Astrocyte of the cerebellum (primary cell): ENCODE measurements at regions not wholly inside any gene's neighbourhood (a gene's known extent, or its start where the extent isn't known, plus 50 kb on each side); places are given as distances from the start of the nearest gene placed in this dataset.

Experiments
- DNase-seq: peaks from one replicate; pipeline ENCODE4 v3.0.0-alpha.2; 2011; ENCODE audit warnings: low read depth
- H3K4me3 ChIP-seq: 2 replicates; pipeline ENCODE4 v1.5.1; 2011; ENCODE audit warnings: mild to moderate bottlenecking, low read depth, low read length, moderate library complexity
- in situ Hi-C: cut with HindIII; loops from 2 replicates; pipeline ENCODE4 v1.10.0; 2017; ENCODE audit warnings: low sequenced_read_pairs
- TF ChIP-seq, protein P1 (sequence below): IDR thresholded peaks from 2 replicates; pipeline ENCODE4 v1.5.1; 2012; ENCODE audit warnings: low read length, low read depth, moderate library complexity, mild to moderate bottlenecking; ENCODE audit errors: missing control alignments

DNA sequence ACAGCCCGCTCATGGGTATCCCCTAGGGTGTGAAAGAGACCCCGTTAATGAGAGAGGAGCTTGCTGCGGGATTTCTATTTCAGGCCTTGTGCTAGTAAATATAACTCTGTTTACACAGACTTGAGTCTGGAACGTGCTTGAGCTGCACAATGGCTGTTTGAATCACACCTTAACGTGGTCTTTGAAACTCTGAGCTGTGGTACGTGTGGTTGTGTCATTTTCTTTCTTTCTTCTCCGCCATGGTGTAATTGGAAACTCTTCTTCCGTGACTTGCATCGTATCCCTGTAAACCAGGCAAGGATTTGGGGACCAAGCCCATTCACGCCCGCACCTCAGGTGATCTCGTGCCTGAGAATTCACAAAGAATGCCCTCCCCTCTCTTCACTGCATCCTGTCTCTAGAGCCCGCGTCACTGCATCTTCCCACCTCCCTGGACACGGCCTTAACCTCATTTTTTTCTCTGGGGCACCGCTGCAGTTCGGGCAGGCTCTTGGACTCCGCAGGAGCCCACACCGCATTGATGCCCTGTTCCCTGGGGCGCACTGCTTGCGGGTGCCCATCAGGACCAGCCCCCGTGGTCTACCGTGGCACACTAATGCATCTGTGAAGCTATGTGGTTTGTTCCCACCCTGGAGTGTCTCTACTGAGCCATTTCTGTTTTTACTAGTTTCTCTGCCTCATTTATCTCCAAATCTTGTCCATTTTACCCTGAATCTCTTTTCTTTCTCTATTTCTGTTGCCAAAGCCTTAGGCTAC is 78.4 kb upstream of the PARP11 start:
- in situ Hi-C loops, result no loop called here
- TF ChIP-seq, protein P1, sequence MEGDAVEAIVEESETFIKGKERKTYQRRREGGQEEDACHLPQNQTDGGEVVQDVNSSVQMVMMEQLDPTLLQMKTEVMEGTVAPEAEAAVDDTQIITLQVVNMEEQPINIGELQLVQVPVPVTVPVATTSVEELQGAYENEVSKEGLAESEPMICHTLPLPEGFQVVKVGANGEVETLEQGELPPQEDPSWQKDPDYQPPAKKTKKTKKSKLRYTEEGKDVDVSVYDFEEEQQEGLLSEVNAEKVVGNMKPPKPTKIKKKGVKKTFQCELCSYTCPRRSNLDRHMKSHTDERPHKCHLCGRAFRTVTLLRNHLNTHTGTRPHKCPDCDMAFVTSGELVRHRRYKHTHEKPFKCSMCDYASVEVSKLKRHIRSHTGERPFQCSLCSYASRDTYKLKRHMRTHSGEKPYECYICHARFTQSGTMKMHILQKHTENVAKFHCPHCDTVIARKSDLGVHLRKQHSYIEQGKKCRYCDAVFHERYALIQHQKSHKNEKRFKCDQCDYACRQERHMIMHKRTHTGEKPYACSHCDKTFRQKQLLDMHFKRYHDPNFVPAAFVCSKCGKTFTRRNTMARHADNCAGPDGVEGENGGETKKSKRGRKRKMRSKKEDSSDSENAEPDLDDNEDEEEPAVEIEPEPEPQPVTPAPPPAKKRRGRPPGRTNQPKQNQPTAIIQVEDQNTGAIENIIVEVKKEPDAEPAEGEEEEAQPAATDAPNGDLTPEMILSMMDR, result no peak
- no peak for DNase-seq
- no peak overlapping the region for H3K4me3 ChIP-seq

DNA sequence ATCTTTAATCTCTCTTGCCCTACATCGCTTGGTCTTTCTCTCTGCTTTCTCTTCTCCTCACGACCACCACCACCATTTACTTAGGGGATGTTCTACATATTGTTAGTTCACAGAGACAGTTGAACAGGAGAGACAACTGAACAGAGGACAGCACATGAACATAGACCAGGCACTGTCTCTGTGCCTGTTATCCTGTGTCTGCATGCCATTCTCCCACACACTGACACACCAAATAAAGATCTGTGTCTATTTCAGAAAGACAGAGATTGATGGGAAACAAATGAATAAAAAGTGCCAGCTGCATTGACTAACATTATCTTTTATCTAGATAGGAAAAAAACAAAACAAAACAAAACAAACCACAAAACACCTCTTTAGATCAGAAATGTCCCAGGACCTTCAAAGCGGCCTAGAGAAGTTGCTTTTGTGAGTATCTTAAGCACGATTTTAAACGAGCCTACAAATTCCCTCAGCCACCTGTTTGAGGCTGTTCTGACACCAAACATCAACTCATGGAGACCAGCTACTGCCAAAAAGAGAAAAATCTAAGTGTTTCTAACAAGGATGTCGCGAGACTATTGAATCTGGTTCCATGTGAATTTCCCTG is 77.6 kb upstream of the PARP11 start:
- in situ Hi-C loops, result no loop called here
- no peak overlapping the region for H3K4me3 ChIP-seq
- no peak for DNase-seq
- TF ChIP-seq, protein P1, result no peak

DNA sequence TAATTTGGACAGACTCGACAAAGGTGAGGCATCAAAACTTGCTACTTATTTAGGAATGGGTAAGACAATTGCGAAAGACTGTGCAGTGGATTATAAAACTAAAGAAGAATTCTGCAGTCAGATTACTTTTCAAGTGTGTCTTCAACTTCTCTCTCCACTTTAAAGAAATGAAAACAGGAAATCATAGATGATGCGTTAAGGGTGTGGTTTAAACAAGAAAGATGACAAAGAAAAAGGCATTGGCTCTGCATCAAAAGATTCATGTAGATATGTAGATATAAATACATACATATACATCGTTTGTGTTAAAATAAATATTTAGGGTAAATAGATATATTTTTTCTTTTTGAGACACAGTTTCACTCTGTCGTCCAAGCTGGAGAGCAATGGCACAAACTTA is 74.6 kb upstream of the PARP11 start:
- H3K4me3 ChIP-seq, result no peak overlapping the region
- no peak for DNase-seq
- TF ChIP-seq, protein P1, result no peak
- in situ Hi-C loops, result no loop called here

DNA sequence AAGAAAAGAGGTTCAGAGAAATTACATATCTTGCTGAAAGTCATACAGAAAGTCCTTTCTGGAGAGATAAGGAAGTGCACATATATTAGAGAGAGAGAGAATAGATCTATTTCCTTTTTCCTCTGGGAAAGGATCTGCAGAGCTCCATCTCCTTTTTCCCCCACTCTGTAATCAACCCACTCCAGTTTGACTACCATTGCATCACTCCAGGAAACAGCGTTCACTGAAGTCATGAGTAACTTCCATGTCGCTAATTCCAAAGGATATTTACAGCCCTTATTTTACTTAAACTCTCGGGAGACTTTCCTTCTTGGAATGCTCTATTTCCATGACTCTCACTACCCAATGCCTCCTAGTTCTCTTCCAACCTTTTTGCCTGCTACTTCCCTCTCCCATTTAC is 72.5 kb upstream of the PARP11 start:
- no peak overlapping the region for H3K4me3 ChIP-seq
- in situ Hi-C loops, result no loop called here
- TF ChIP-seq, protein P1, result no peak
- DNase-seq, result no peak

- no peak overlapping the region for H3K4me3 ChIP-seq
- in situ Hi-C loops, result no loop called here
- TF ChIP-seq, protein P1, result no peak
- DNase-seq, result no peak
These were observed 71.4 kb upstream of the PARP11 start for GRCh38 chr12:3944620-3945019.

- in situ Hi-C loops, result no loop called here
- DNase-seq, result no peak
- H3K4me3 ChIP-seq, result no peak overlapping the region
- TF ChIP-seq, protein P1, result no peak
These were observed 64.9 kb upstream of the PARP11 start for GRCh38 chr12:3938042-3938544.
